Activated T-cell treated with anti-CD3 and anti-CD28 coated beads, Interleukin-2, amount 50 U/mL, for 24 hours (primary cell): ENCODE measurements at regions not wholly inside any gene's neighbourhood (a gene's known extent, or its start where the extent isn't known, plus 50 kb on each side); places are given as distances from the start of the nearest gene placed in this dataset.

Source experiments
- DNase-seq: peaks from one replicate; pipeline ENCODE4 v3.0.0-alpha.2; 2020
- H3K27ac Mint-ChIP-seq: 2 replicates; pipeline ENCODE4 v1.8.0; 2020; ENCODE audit warnings: mild to moderate bottlenecking, mixed read lengths
- H3K27me3 Mint-ChIP-seq: 2 replicates; pipeline ENCODE4 v1.8.0; 2020; ENCODE audit warnings: mixed read lengths
- H3K36me3 Mint-ChIP-seq: 2 replicates; pipeline ENCODE4 v1.8.0; 2020; ENCODE audit warnings: low read depth, mixed read lengths
- H3K4me1 Mint-ChIP-seq: 2 replicates; pipeline ENCODE4 v1.8.0; 2020; ENCODE audit warnings: low read depth, mixed read lengths
- H3K4me3 Mint-ChIP-seq: 2 replicates; pipeline ENCODE4 v1.8.0; 2020; ENCODE audit warnings: mild to moderate bottlenecking, moderate library complexity, mixed read lengths
- H3K9me3 Mint-ChIP-seq: 2 replicates; pipeline ENCODE4 v1.8.0; 2020; ENCODE audit warnings: mixed read lengths

- H3K4me1 Mint-ChIP-seq, result no peaks in the 10 kb centered on the region
- no peaks in the 10 kb centered on the region for H3K36me3 Mint-ChIP-seq
- no peak overlapping the region for H3K27ac Mint-ChIP-seq
- peaks cover 42% of the 10 kb centered on the region for H3K27me3 Mint-ChIP-seq
- H3K4me3 Mint-ChIP-seq, result no peak overlapping the region
- no peak for DNase-seq
- H3K9me3 Mint-ChIP-seq, result peaks cover 8% of the 10 kb centered on the region
Measured at GRCh38 chr1:30299393-30299792, 424.0 kb downstream of the MATN1 start.

- no peaks in the 10 kb centered on the region for H3K4me1 Mint-ChIP-seq
- DNase-seq, result no peak
- H3K27me3 Mint-ChIP-seq, result peaks cover 53% of the 10 kb centered on the region
- H3K27ac Mint-ChIP-seq, result no peak overlapping the region
- no peak overlapping the region for H3K4me3 Mint-ChIP-seq
- H3K36me3 Mint-ChIP-seq, result no peaks in the 10 kb centered on the region
- H3K9me3 Mint-ChIP-seq, result peaks cover 8% of the 10 kb centered on the region
Measured at GRCh38 chr1:30295674-30296073, 427.7 kb downstream of the MATN1 start.

- Mint-ChIP-seq H3K4me1 (no peaks in the 10 kb centered on the region), H3K36me3 (no peaks in the 10 kb centered on the region), H3K9me3 (peaks cover 8% of the 10 kb centered on the region), H3K27me3 (peaks cover 53% of the 10 kb centered on the region), H3K4me3 (no peak overlapping the region), H3K27ac (no peak overlapping the region)
- no peak for DNase-seq
Measured at GRCh38 chr1:30295266-30295665, 428.1 kb downstream of the MATN1 start.

GRCh38 chr1:30294508-30294907 is 428.9 kb downstream of the MATN1 start:
- Mint-ChIP-seq H3K9me3 (peaks cover 8% of the 10 kb centered on the region), H3K4me3 (no peak overlapping the region), H3K27me3 (peaks cover 54% of the 10 kb centered on the region), H3K4me1 (no peaks in the 10 kb centered on the region), H3K36me3 (no peaks in the 10 kb centered on the region), H3K27ac (no peak overlapping the region)
- DNase-seq, result no peak

GRCh38 chr1:30292451-30292850 is 430.9 kb downstream of the MATN1 start:
- no peaks in the 10 kb centered on the region for H3K4me1 Mint-ChIP-seq
- H3K36me3 Mint-ChIP-seq, result no peaks in the 10 kb centered on the region
- no peak overlapping the region for H3K4me3 Mint-ChIP-seq
- peaks cover 4% of the 10 kb centered on the region for H3K9me3 Mint-ChIP-seq
- peaks cover 54% of the 10 kb centered on the region for H3K27me3 Mint-ChIP-seq
- no peak for DNase-seq
- H3K27ac Mint-ChIP-seq, result no peak overlapping the region

- no peak overlapping the region for H3K4me3 Mint-ChIP-seq
- DNase-seq, result no peak
- no peaks in the 10 kb centered on the region for H3K9me3 Mint-ChIP-seq
- peaks cover 47% of the 10 kb centered on the region for H3K27me3 Mint-ChIP-seq
- no peaks in the 10 kb centered on the region for H3K36me3 Mint-ChIP-seq
- H3K4me1 Mint-ChIP-seq, result no peaks in the 10 kb centered on the region
- no peak overlapping the region for H3K27ac Mint-ChIP-seq
Measured at GRCh38 chr1:30291526-30291925, 431.9 kb downstream of the MATN1 start.

GRCh38 chr1:30290581-30290980 is 432.8 kb downstream of the MATN1 start:
- Mint-ChIP-seq H3K27ac (no peak overlapping the region), H3K9me3 (no peaks in the 10 kb centered on the region), H3K36me3 (no peaks in the 10 kb centered on the region), H3K4me3 (no peak overlapping the region), H3K27me3 (peaks cover 40% of the 10 kb centered on the region), H3K4me1 (no peaks in the 10 kb centered on the region)
- no peak for DNase-seq

GRCh38 chr1:30287976-30288375 is 435.4 kb downstream of the MATN1 start:
- Mint-ChIP-seq H3K36me3 (no peaks in the 10 kb centered on the region), H3K27me3 (peaks cover 33% of the 10 kb centered on the region), H3K9me3 (no peaks in the 10 kb centered on the region), H3K4me3 (no peak overlapping the region), H3K27ac (no peak overlapping the region), H3K4me1 (peaks cover 6% of the 10 kb centered on the region)
- no peak for DNase-seq

GRCh38 chr1:30286988-30287839 is 436.2 kb downstream of the MATN1 start:
- no peaks in the 10 kb centered on the region for H3K36me3 Mint-ChIP-seq

GRCh38 chr1:30286241-30286987 is 437.0 kb downstream of the MATN1 start:
- H3K27ac Mint-ChIP-seq, result no peak overlapping the region
- no peak for DNase-seq
- H3K9me3 Mint-ChIP-seq, result no peaks in the 10 kb centered on the region
- H3K27me3 Mint-ChIP-seq, result peaks cover 24% of the 10 kb centered on the region
- no peaks in the 10 kb centered on the region for H3K36me3 Mint-ChIP-seq
- H3K4me1 Mint-ChIP-seq, result peaks cover 16% of the 10 kb centered on the region
- H3K4me3 Mint-ChIP-seq, result no peak overlapping the region

More at GRCh38 chr1:30286988-30287839, 436.2 kb downstream of the MATN1 start:
- DNase-seq, result no peak
- H3K27ac Mint-ChIP-seq, result no peak overlapping the region
- peaks cover 13% of the 10 kb centered on the region for H3K4me1 Mint-ChIP-seq
- H3K9me3 Mint-ChIP-seq, result no peaks in the 10 kb centered on the region
- peaks cover 29% of the 10 kb centered on the region for H3K27me3 Mint-ChIP-seq
- no peak overlapping the region for H3K4me3 Mint-ChIP-seq

- Mint-ChIP-seq H3K4me3 (no peak overlapping the region), H3K4me1 (peaks cover 16% of the 10 kb centered on the region), H3K9me3 (no peaks in the 10 kb centered on the region), H3K36me3 (no peaks in the 10 kb centered on the region), H3K27me3 (peaks cover 17% of the 10 kb centered on the region), H3K27ac (no peak overlapping the region)
- DNase-seq, result no peak
Measured at GRCh38 chr1:30285501-30285932, 437.9 kb downstream of the MATN1 start.

GRCh38 chr1:30284728-30285475 is 438.5 kb downstream of the MATN1 start:
- H3K4me1 Mint-ChIP-seq, result peaks cover 16% of the 10 kb centered on the region
- no peak overlapping the region for H3K27ac Mint-ChIP-seq
- H3K4me3 Mint-ChIP-seq, result no peak overlapping the region

GRCh38 chr1:30284226-30284625 is 439.2 kb downstream of the MATN1 start:
- no peaks in the 10 kb centered on the region for H3K36me3 Mint-ChIP-seq
- peaks cover 16% of the 10 kb centered on the region for H3K4me1 Mint-ChIP-seq
- H3K27ac Mint-ChIP-seq, result no peak overlapping the region
- no peak for DNase-seq
- peaks cover 4% of the 10 kb centered on the region for H3K27me3 Mint-ChIP-seq
- H3K9me3 Mint-ChIP-seq, result no peaks in the 10 kb centered on the region
- no peak overlapping the region for H3K4me3 Mint-ChIP-seq

More at GRCh38 chr1:30284728-30285475, 438.5 kb downstream of the MATN1 start:
- no peak for DNase-seq
- H3K36me3 Mint-ChIP-seq, result no peaks in the 10 kb centered on the region
- peaks cover 11% of the 10 kb centered on the region for H3K27me3 Mint-ChIP-seq
- H3K9me3 Mint-ChIP-seq, result no peaks in the 10 kb centered on the region

GRCh38 chr1:30283199-30283962 is 440.0 kb downstream of the MATN1 start:
- H3K9me3 Mint-ChIP-seq, result no peaks in the 10 kb centered on the region
- H3K4me3 Mint-ChIP-seq, result no peak overlapping the region
- H3K27me3 Mint-ChIP-seq, result peaks cover 3% of the 10 kb centered on the region
- DNase-seq, result no peak
- peak overlapping the region; percentile 11 for H3K27ac Mint-ChIP-seq
- peaks cover 16% of the 10 kb centered on the region for H3K4me1 Mint-ChIP-seq
- H3K36me3 Mint-ChIP-seq, result no peaks in the 10 kb centered on the region
